ENCODE measurements at regions not wholly inside any gene's neighbourhood (a gene's known extent, or its start where the extent isn't known, plus 50 kb on each side); places are given as distances from the start of the nearest gene placed in this dataset.

- TF ChIP-seq EZH2 (IDR thresholded peaks at IDR 0.05): no peak
- TF ChIP-seq POLR2AphosphoS5 (IDR thresholded peaks at IDR 0.05; ENCODE audit: borderline replicate concordance, low read depth, low read length): no peak
- no peak for TF ChIP-seq FOXP2 (optimal IDR thresholded peaks at IDR 0.05; ENCODE audit: control extremely low read depth, extremely low read length, insufficient read depth)
Measured at GRCh38 chr10:90088024-90088317, 386.6 kb downstream of the KIF20B start.
